HEK293 (cell line): ENCODE measurements at regions not wholly inside any gene's neighbourhood (a gene's known extent, or its start where the extent isn't known, plus 50 kb on each side); places are given as distances from the start of the nearest gene placed in this dataset.

ENCODE experiments used
- CTCF ChIA-PET: fragments of 350-600 bp; formaldehyde crosslinking; extraction: SDS; loops from one replicate; lab custom pipeline; 2021; ENCODE audit warnings: antibody characterized with exemption; lab: Yijun Ruan, JAX
- POLR2A ChIA-PET: fragments of 300-600 bp; formaldehyde crosslinking; extraction: SDS; loops from one replicate; lab custom pipeline; 2020; ENCODE audit warnings: antibody characterized with exemption, inconsistent platforms; lab: Yijun Ruan, JAX
- H3K27ac ChIP-seq: fragments of 200-500 bp; sonication (Bioruptor generic); 2 replicates; pipeline ENCODE4 v1.5.1; 2014; ENCODE audit warnings: low read depth, low read length, control low read depth, inconsistent platforms; ENCODE audit errors: extremely low read depth
- H3K36me3 ChIP-seq, 2 experiments: fragments of 200-500 bp in 1 of 2; sonication (Bioruptor generic) in 1 of 2; 1 replicate in 1 of 2; 2 replicates in 1 of 2; pipeline ENCODE4 v1.5.1; 2014 to 2017; ENCODE audit warnings: inconsistent platforms in 2 of 2, low read length in 2 of 2; ENCODE audit not compliant: control insufficient read depth in 2 of 2, insufficient read depth in 1 of 2
- H3K4me1 ChIP-seq: fragments of 200-500 bp; sonication (Bioruptor generic); 2 replicates; pipeline ENCODE4 v1.5.1; 2014; ENCODE audit warnings: mild to moderate bottlenecking, low read length, inconsistent platforms; ENCODE audit not compliant: control insufficient read depth, insufficient read depth
- H3K4me3 ChIP-seq: 2 replicates; pipeline ENCODE4 v1.5.1; 2011; ENCODE audit warnings: low read depth, mild to moderate bottlenecking, control low read depth, low read length, moderate library complexity
- H3K9me3 ChIP-seq: fragments of 200-500 bp; sonication (Bioruptor generic); 2 replicates; pipeline ENCODE4 v1.5.1; 2014; ENCODE audit warnings: low read depth, low read length, inconsistent platforms; ENCODE audit not compliant: control insufficient read depth, insufficient read depth
- ATF2 ChIP-seq: fragments of 450-650 bp; formaldehyde crosslinking; IDR thresholded peaks from 2 replicates; pipeline ENCODE4 v1.5.1; 2016; ENCODE audit warnings: missing biosample characterization, missing genetic modification characterization, low read depth
- ELK4 ChIP-seq: IDR thresholded peaks from 2 replicates; pipeline ENCODE4 v1.6.1; 2011; ENCODE audit warnings: mild to moderate bottlenecking, low read depth, low read length, borderline replicate concordance
- GLI2 ChIP-seq: fragments of 450-650 bp; formaldehyde crosslinking; IDR thresholded peaks from 2 replicates; pipeline ENCODE4; 2017; ENCODE audit warnings: missing biosample characterization, missing genetic modification characterization, low read depth, borderline replicate concordance
- GLI4 ChIP-seq: fragments of 450-650 bp; formaldehyde crosslinking; IDR thresholded peaks from 2 replicates; pipeline ENCODE4 v1.5.1; 2016; ENCODE audit warnings: missing biosample characterization, missing genetic modification characterization
- PRDM1 ChIP-seq: fragments of 450-650 bp; formaldehyde crosslinking; IDR thresholded peaks from 2 replicates; pipeline ENCODE4; 2016; ENCODE audit warnings: missing biosample characterization, missing genetic modification characterization
- SCRT1 ChIP-seq: fragments of 450-650 bp; formaldehyde crosslinking; IDR thresholded peaks from 2 replicates; pipeline ENCODE4 v1.5.1; 2016; ENCODE audit warnings: missing biosample characterization, missing genetic modification characterization, borderline replicate concordance
- SETDB1 ChIP-seq: IDR thresholded peaks from one replicate; pipeline ENCODE4 v1.6.1; 2017; ENCODE audit warnings: mild to moderate bottlenecking, low read length, moderate library complexity, mixed read lengths; ENCODE audit not compliant: insufficient read length
- SP3 ChIP-seq: fragments of 450-650 bp; formaldehyde crosslinking; IDR thresholded peaks from 2 replicates; pipeline ENCODE4 v1.5.1; 2016; ENCODE audit warnings: missing biosample characterization, missing genetic modification characterization
- ZBTB8A ChIP-seq: fragments of 450-650 bp; formaldehyde crosslinking; IDR thresholded peaks from 2 replicates; pipeline ENCODE4 v1.5.1; 2016; ENCODE audit warnings: missing biosample characterization, missing genetic modification characterization
- ZNF112 ChIP-seq: fragments of 450-650 bp; formaldehyde crosslinking; IDR thresholded peaks from 2 replicates; pipeline ENCODE4 v1.5.0; 2017; ENCODE audit warnings: missing biosample characterization, missing genetic modification characterization
- ZNF148 ChIP-seq: fragments of 450-650 bp; formaldehyde crosslinking; IDR thresholded peaks from 2 replicates; pipeline ENCODE4 v1.5.0; 2017; ENCODE audit warnings: missing biosample characterization, missing genetic modification characterization, borderline replicate concordance
- ZNF184 ChIP-seq: fragments of 450-650 bp; IDR thresholded peaks from 2 replicates; pipeline ENCODE4 v1.5.1; 2018; ENCODE audit warnings: missing biosample characterization, mild to moderate bottlenecking, missing genetic modification characterization
- ZNF239 ChIP-seq: fragments of 450-650 bp; formaldehyde crosslinking; IDR thresholded peaks from 2 replicates; pipeline ENCODE4 v1.5.1; 2016; ENCODE audit warnings: missing biosample characterization, missing genetic modification characterization
- ZNF302 ChIP-seq: fragments of 450-650 bp; formaldehyde crosslinking; IDR thresholded peaks from 2 replicates; pipeline ENCODE4 v1.5.1; 2016; ENCODE audit warnings: missing biosample characterization, missing genetic modification characterization, low read depth
- ZNF350 ChIP-seq: fragments of 450-650 bp; formaldehyde crosslinking; IDR thresholded peaks from 2 replicates; pipeline ENCODE4 v1.5.0; 2017; ENCODE audit warnings: missing biosample characterization, mild to moderate bottlenecking, missing genetic modification characterization
- ZNF354C ChIP-seq: fragments of 450-650 bp; formaldehyde crosslinking; IDR thresholded peaks from 2 replicates; pipeline ENCODE4 v1.5.1; 2016; ENCODE audit warnings: missing biosample characterization, missing genetic modification characterization, low read depth, borderline replicate concordance
- ZNF580 ChIP-seq: fragments of 450-650 bp; formaldehyde crosslinking; IDR thresholded peaks from 2 replicates; pipeline ENCODE4 v1.5.1; 2016; ENCODE audit warnings: missing biosample characterization, missing genetic modification characterization
- ZNF704 ChIP-seq: fragments of 450-650 bp; formaldehyde crosslinking; IDR thresholded peaks from 2 replicates; pipeline ENCODE4 v1.5.1; 2016; ENCODE audit warnings: missing biosample characterization, missing genetic modification characterization
- ZSCAN18 ChIP-seq: fragments of 450-650 bp; formaldehyde crosslinking; IDR thresholded peaks from 2 replicates; pipeline ENCODE4 v1.5.1; 2016; ENCODE audit warnings: missing biosample characterization, missing genetic modification characterization

GRCh38 chr1:218743861-218744505 lies 398.8 kb downstream of the TGFB2 start:
- TF ChIP-seq SCRT1 (tag by site-specific recombination) = no peak
- TF ChIP-seq SP3 (tag by site-specific recombination) = no peak
- TF ChIP-seq ZNF354C (tag by site-specific recombination) = no peak
- TF ChIP-seq ZNF704 = no peak
- no peak for TF ChIP-seq GLI2 (tag by site-specific recombination)
- TF ChIP-seq GLI4 (tag by site-specific recombination) = no peak
- TF ChIP-seq ZNF239 = no peak
- no peak for TF ChIP-seq SETDB1
- no peak for TF ChIP-seq ZNF112 (tag by site-specific recombination)
- no peak for TF ChIP-seq ATF2 (tag by site-specific recombination)
- TF ChIP-seq ZNF302 = no peak
- TF ChIP-seq ZSCAN18 (tag by site-specific recombination) = no peak
- TF ChIP-seq ZNF148 (tag by site-specific recombination) = no peak
- TF ChIP-seq ZBTB8A (tag by site-specific recombination) = no peak
- TF ChIP-seq ELK4 = no peak
- no peak for TF ChIP-seq ZNF350 (tag by site-specific recombination)
- TF ChIP-seq PRDM1 (tag by site-specific recombination) = no peak
- TF ChIP-seq ZNF580 (tag by site-specific recombination) = no peak
- TF ChIP-seq ZNF184 = no peak
- TF ChIP-seq, all 188 proteins: peak for 0
- H3K9me3 ChIP-seq = no peaks in the 10 kb centered on the region
- no peaks in the 10 kb centered on the region for H3K36me3 ChIP-seq
- no peaks in the 10 kb centered on the region for H3K4me1 ChIP-seq
- ChIA-PET CTCF (no interaction called here), POLR2A (no interaction called here)
- H3K4me3 ChIP-seq = no peak overlapping the region
- H3K27ac ChIP-seq = no peak overlapping the region
